Uterus (tissue), 3 donors: ENCODE measurements at regions not wholly inside any gene's neighbourhood (a gene's known extent, or its start where the extent isn't known, plus 50 kb on each side); places are given as distances from the start of the nearest gene placed in this dataset.

Source experiments
- DNase-seq, 2 donors: peaks; one replicate each; pipeline ENCODE4 v3.0.0-alpha.2; 2019 to 2020
- H3K27ac ChIP-seq, 2 donors: fragments of 200-600 bp; sonication (generic); 1 replicate in 1 of 2; 2 replicates in 1 of 2; pipeline ENCODE4 v1.5.1; 2016 to 2018
- H3K27me3 ChIP-seq, 2 donors: fragments of 200-600 bp; sonication (generic); one replicate each; pipeline ENCODE4 v1.5.1; 2018 to 2019; ENCODE audit warnings: control low read depth in 1 of 2
- H3K36me3 ChIP-seq, 2 donors: fragments of 200-600 bp; sonication (generic); one replicate each; pipeline ENCODE4 v1.5.1; 2019; ENCODE audit warnings: control low read depth in 1 of 2
- H3K4me1 ChIP-seq, 2 donors: fragments of 200-600 bp; sonication (generic); one replicate each; pipeline ENCODE4 v1.5.1; 2018 to 2019; ENCODE audit warnings: control low read depth in 1 of 2
- H3K4me3 ChIP-seq, 2 donors: fragments of 200-600 bp; sonication (generic); 1 replicate in 1 of 2; 2 replicates in 1 of 2; pipeline ENCODE4 v1.5.1; 2018 to 2019; ENCODE audit warnings: mild to moderate bottlenecking in 1 of 2
- H3K9me3 ChIP-seq, 2 donors: fragments of 200-600 bp; sonication (generic); one replicate each; pipeline ENCODE4 v1.5.1; 2019; ENCODE audit warnings: control low read depth in 1 of 2
- POLR2A ChIP-seq, 2 donors: fragments of 450-650 bp; IDR thresholded peaks; one replicate each; pipeline ENCODE4 v1.6.1; 2016; ENCODE audit warnings: antibody characterized with exemption in 2 of 2, mild to moderate bottlenecking in 1 of 2, moderate library complexity in 1 of 2
- intact Hi-C: fragments of 100-400 bp; cut with DNase I; formaldehyde crosslinking; loops from one replicate; pipeline ENCODE4 v1.15.1; 2023; ENCODE audit warnings: low total_unique reads
- TF ChIP-seq, protein P1 (sequence below), 4 experiments: fragments of 200-600 bp in 2 of 4; fragments of 450-650 bp in 2 of 4; sonication (generic) in 2 of 4; IDR thresholded peaks; one replicate each; pipeline ENCODE4 v1.5.1; 2016 to 2019; ENCODE audit warnings: antibody characterized with exemption in 4 of 4, mild to moderate bottlenecking in 2 of 4, moderate library complexity in 1 of 4
- donor health status: DM: yes; HTN: yes; CAD: no.

GRCh38 chr11:87447606-87448005, 409.9 kb downstream of the TMEM135 start:
- Histone ChIP-seq H3K9me3 (no peaks in the 10 kb centered on the region), H3K27ac (no peak overlapping the region), H3K4me3 (no peak overlapping the region), H3K27me3 (no peaks in the 10 kb centered on the region), H3K4me1 (no peaks in the 10 kb centered on the region), H3K36me3 (no peaks in the 10 kb centered on the region)
- TF ChIP-seq, protein P1, sequence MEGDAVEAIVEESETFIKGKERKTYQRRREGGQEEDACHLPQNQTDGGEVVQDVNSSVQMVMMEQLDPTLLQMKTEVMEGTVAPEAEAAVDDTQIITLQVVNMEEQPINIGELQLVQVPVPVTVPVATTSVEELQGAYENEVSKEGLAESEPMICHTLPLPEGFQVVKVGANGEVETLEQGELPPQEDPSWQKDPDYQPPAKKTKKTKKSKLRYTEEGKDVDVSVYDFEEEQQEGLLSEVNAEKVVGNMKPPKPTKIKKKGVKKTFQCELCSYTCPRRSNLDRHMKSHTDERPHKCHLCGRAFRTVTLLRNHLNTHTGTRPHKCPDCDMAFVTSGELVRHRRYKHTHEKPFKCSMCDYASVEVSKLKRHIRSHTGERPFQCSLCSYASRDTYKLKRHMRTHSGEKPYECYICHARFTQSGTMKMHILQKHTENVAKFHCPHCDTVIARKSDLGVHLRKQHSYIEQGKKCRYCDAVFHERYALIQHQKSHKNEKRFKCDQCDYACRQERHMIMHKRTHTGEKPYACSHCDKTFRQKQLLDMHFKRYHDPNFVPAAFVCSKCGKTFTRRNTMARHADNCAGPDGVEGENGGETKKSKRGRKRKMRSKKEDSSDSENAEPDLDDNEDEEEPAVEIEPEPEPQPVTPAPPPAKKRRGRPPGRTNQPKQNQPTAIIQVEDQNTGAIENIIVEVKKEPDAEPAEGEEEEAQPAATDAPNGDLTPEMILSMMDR (IDR thresholded peaks at IDR 0.05): no peak
- TF ChIP-seq POLR2A (IDR thresholded peaks at IDR 0.05): no peak
- intact Hi-C loops: no loop called here
- no peak for DNase-seq

DNA sequence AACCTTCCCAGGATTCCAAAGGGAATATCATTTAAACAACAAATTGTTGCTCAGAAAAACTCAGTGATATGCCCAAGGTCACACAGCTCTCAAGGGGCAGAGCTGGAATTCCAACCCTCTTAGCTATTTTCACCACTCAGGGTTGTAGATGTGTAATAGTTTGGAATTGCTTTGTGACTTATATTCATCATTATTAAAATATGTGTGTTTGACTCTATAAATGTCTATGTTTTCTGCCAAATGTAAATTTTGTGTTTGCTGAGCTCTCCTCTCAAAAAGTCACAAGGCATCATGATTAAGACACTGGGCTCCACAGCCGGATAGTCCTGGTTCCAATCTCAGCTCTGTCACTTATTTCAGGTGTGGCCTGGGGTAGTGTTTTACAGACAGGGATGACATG, 407.3 kb downstream of the TMEM135 start:
- DNase-seq: no peak
- H3K27ac ChIP-seq: no peak overlapping the region

GRCh38 chr11:87443707-87444106, 406.0 kb downstream of the TMEM135 start:
- Histone ChIP-seq H3K27me3 (no peaks in the 10 kb centered on the region), H3K27ac (no peak overlapping the region), H3K4me3 (no peak overlapping the region), H3K36me3 (no peaks in the 10 kb centered on the region), H3K9me3 (no peaks in the 10 kb centered on the region), H3K4me1 (no peaks in the 10 kb centered on the region)
- TF ChIP-seq, protein P1 (IDR thresholded peaks at IDR 0.05): no peak
- TF ChIP-seq POLR2A (IDR thresholded peaks at IDR 0.05): no peak
- DNase-seq: no peak
- intact Hi-C loops: no loop called here

More for the DNA sequence above, 407.3 kb downstream of the TMEM135 start:
- intact Hi-C loops: no loop called here
- H3K9me3 ChIP-seq: no peaks in the 10 kb centered on the region
- H3K27me3 ChIP-seq: no peaks in the 10 kb centered on the region
- H3K36me3 ChIP-seq: no peaks in the 10 kb centered on the region
- H3K4me1 ChIP-seq: no peaks in the 10 kb centered on the region
- no peak for TF ChIP-seq POLR2A (IDR thresholded peaks at IDR 0.05)
- TF ChIP-seq, protein P1 (IDR thresholded peaks at IDR 0.05): no peak
- H3K4me3 ChIP-seq: no peak overlapping the region

GRCh38 chr11:87440076-87440770, 402.5 kb downstream of the TMEM135 start:
- Histone ChIP-seq H3K27ac (no peak overlapping the region), H3K9me3 (no peaks in the 10 kb centered on the region), H3K4me3 (no peak overlapping the region), H3K36me3 (no peaks in the 10 kb centered on the region), H3K4me1 (no peaks in the 10 kb centered on the region), H3K27me3 (no peaks in the 10 kb centered on the region)
- no peak for DNase-seq
- no peak for TF ChIP-seq POLR2A (IDR thresholded peaks at IDR 0.05)
- TF ChIP-seq, protein P1 (IDR thresholded peaks at IDR 0.05): no peak
- intact Hi-C loops: no loop called here

- H3K9me3 ChIP-seq: no peaks in the 10 kb centered on the region
- no peak overlapping the region for H3K27ac ChIP-seq
- H3K4me1 ChIP-seq: no peaks in the 10 kb centered on the region
- no peak for DNase-seq
- intact Hi-C loops: no loop called here
- TF ChIP-seq, protein P1 (IDR thresholded peaks at IDR 0.05): no peak
- TF ChIP-seq POLR2A (IDR thresholded peaks at IDR 0.05): no peak
- H3K4me3 ChIP-seq: no peak overlapping the region
- H3K36me3 ChIP-seq: no peaks in the 10 kb centered on the region
- no peaks in the 10 kb centered on the region for H3K27me3 ChIP-seq
Observed at GRCh38 chr11:87438416-87438815, 400.7 kb downstream of the TMEM135 start.
